ENCODE measurements at regions not wholly inside any gene's neighbourhood (a gene's known extent, or its start where the extent isn't known, plus 50 kb on each side); places are given as distances from the start of the nearest gene placed in this dataset.
A peak's percentile ranks its signal among the peaks of the same experiment; 100 is the strongest.

GRCh38 chr1:61007534-61008364 lies 74.6 kb upstream of the NFIA start:
- Histone ChIP-seq H3K18ac (ENCODE audit: extremely low read depth, low read length) (peak overlapping the region; percentile 61), H3K36me3 (ENCODE audit: control insufficient read depth in 2 of 4, insufficient read depth in 4 of 4, low read length in 3 of 4) (no peaks in the 10 kb centered on the region), H2AFZ (ENCODE audit: low read length) (no peak overlapping the region), H3K27me3 (replicated peaks in 1 of 4; ENCODE audit: control insufficient read depth in 3 of 4, extremely low read depth in 1 of 4, insufficient read depth in 3 of 4, low read length in 3 of 4) (no peaks in the 10 kb centered on the region), H2BK15ac (ENCODE audit: low read length) (no peak overlapping the region), H4K5ac (ENCODE audit: insufficient read length, low read depth, low read length) (no peak overlapping the region), H3K4ac (replicated peaks; ENCODE audit: insufficient read length, low read depth, low read length) (no peak overlapping the region), H2BK5ac (ENCODE audit: low read depth, low read length) (no peak overlapping the region), H2BK120ac (replicated peaks; ENCODE audit: low read depth, low read length) (no peak overlapping the region), H3K27ac (ENCODE audit: low read depth, low read length) (no peak overlapping the region), H3K4me3 (ENCODE audit: extremely low read depth in 1 of 4, insufficient read depth in 2 of 4, low read depth in 3 of 4, low read length in 4 of 4) (no peak overlapping the region), H2AK5ac (ENCODE audit: low read depth, low read length) (no peak overlapping the region), H3K4me1 (replicated peaks in 1 of 4; ENCODE audit: control insufficient read depth in 3 of 4, insufficient read depth in 4 of 4, low read length in 3 of 4) (peaks cover 12 to 33% (median 24%) of the 10 kb centered on the region in 4 experiments; a peak in 6 of 7 replicates), H3K79me1 (ENCODE audit: low read depth, low read length) (no peaks in the 10 kb centered on the region), H4K8ac (ENCODE audit: extremely low read depth, insufficient read depth, low read length) (no peak overlapping the region), H3K23ac (ENCODE audit: insufficient read length) (no peak overlapping the region), H3K56ac (replicated peaks; ENCODE audit: insufficient read length, low read depth, low read length) (no peak overlapping the region), H2BK20ac (ENCODE audit: low read length) (peak overlapping the region; percentile 56), H2BK12ac (ENCODE audit: low read depth, low read length) (peak overlapping the region; percentile 43; the same call in 1 of the 2 replicates), H3K79me2 (ENCODE audit: control insufficient read depth in 1 of 2, insufficient read depth in 2 of 2, low read length in 2 of 2) (no peaks in the 10 kb centered on the region), H3K4me2 (ENCODE audit: insufficient read depth in 1 of 2, low read depth in 2 of 2, low read length in 2 of 2) (no peak overlapping the region), H3K14ac (ENCODE audit: insufficient read length) (no peak overlapping the region), H4K91ac (replicated peaks; ENCODE audit: insufficient read length, low read length) (no peak overlapping the region), H3K9me3 (ENCODE audit: insufficient read depth in 2 of 2, low read depth in 1 of 2, low read length in 1 of 2) (no peaks in the 10 kb centered on the region), H3K23me2 (ENCODE audit: low read depth, low read length) (0 out of 2 replicates have a peak, but pooled peaks cover 5% of the 10 kb centered on the region), H3K9ac (replicated peaks in 1 of 4; ENCODE audit: extremely low read depth in 1 of 4, low read depth in 3 of 4, low read length in 3 of 4) (no peak overlapping the region), H4K20me1 (replicated peaks in 1 of 2; ENCODE audit: control insufficient read depth in 1 of 2, insufficient read depth in 2 of 2, low read length in 2 of 2) (no peaks in the 10 kb centered on the region)
- POLR2A ChIA-PET (ENCODE audit: partially characterized antibody), result no interaction called here
- FAIRE-seq (no peak), DNase-seq (ENCODE audit: low read depth in 1 of 2, low spot score in 2 of 2) (no peak)
- 82% methylated on average over 5 of the region's 5 CpGs; no CpG with 5 or more reads in 1 of the 2 experiments for WGBS, 2 experiments (ENCODE audit: extremely low coverage in 1 of 2, insufficient coverage in 1 of 2, insufficient read length in 1 of 2, insufficient replicate concordance in 2 of 2, low coverage in 1 of 2, low lambda C conversion rate in 2 of 2, missing lambda C conversion rate in 1 of 2)
- CTCF ChIA-PET (ENCODE audit: partially characterized antibody), result interaction anchor here (0.9 to 1.0 kb wide), 2 partner anchors 15 to 32 kb away, joined by 3 to 4 read pairs; no protein-coding TSS in a partner anchor
- TF ChIP-seq ATF3 (IDR thresholded peaks at IDR 0.05; ENCODE audit: insufficient read depth, low read depth, low read length), result no peak
- peak; percentile 26; the same call in 1 of the 2 replicates for TF ChIP-seq MAFK (IDR thresholded peaks at IDR 0.05; ENCODE audit: low read depth, low read length)
